Keratinocyte (primary cell): ENCODE measurements at regions not wholly inside any gene's neighbourhood (a gene's known extent, or its start where the extent isn't known, plus 50 kb on each side); places are given as distances from the start of the nearest gene placed in this dataset.

ENCODE experiments used
- DNase-seq: peaks from one replicate; pipeline ENCODE4 v3.0.0-alpha.2; 2011; ENCODE audit warnings: low read depth, missing footprints, low spot score
- FAIRE-seq: peaks from 2 replicates; lab custom pipeline; 2011; peaks lifted over from hg19 to GRCh38; lab: Jason Lieb, UNC
- H2AFZ ChIP-seq: 2 replicates; pipeline ENCODE4 v1.6.0; 2012; ENCODE audit warnings: low read length, control low read depth, inconsistent platforms; ENCODE audit not compliant: control insufficient read depth
- H3K27ac ChIP-seq: 2 replicates; pipeline ENCODE4 v1.5.1; 2011; ENCODE audit warnings: low read length; ENCODE audit not compliant: control insufficient read depth, insufficient read depth
- H3K27me3 ChIP-seq: 3 replicates; pipeline ENCODE4 v1.6.0; 2011; ENCODE audit warnings: low read length; ENCODE audit not compliant: control insufficient read depth, insufficient read depth; ENCODE audit errors: extremely low read depth
- H3K36me3 ChIP-seq, 2 experiments: 2 replicates in 1 of 2; 3 replicates in 1 of 2; pipeline ENCODE4 v1.5.1; 2011; ENCODE audit warnings: low read length in 2 of 2, mild to moderate bottlenecking in 1 of 2; ENCODE audit not compliant: control insufficient read depth in 2 of 2, insufficient read depth in 2 of 2; ENCODE audit errors: extremely low read depth in 1 of 2
- H3K4me1 ChIP-seq: 3 replicates; pipeline ENCODE4 v1.5.1; 2011; ENCODE audit warnings: low read length; ENCODE audit not compliant: control insufficient read depth, insufficient read depth; ENCODE audit errors: extremely low read depth
- H3K4me2 ChIP-seq: 3 replicates; pipeline ENCODE4 v1.6.0; 2011; ENCODE audit warnings: low read depth, low read length; ENCODE audit not compliant: control insufficient read depth, insufficient read depth; ENCODE audit errors: extremely low read depth
- H3K4me3 ChIP-seq, 3 experiments: fragments of 200-600 bp in 1 of 3; sonication (generic) in 1 of 3; 2 replicates in 2 of 3; 3 replicates in 1 of 3; pipeline ENCODE4 v1.5.1; 2011 to 2016; ENCODE audit warnings: low read length in 3 of 3, mild to moderate bottlenecking in 3 of 3, control low read depth in 2 of 3, inconsistent platforms in 1 of 3, low read depth in 1 of 3, mixed read lengths in 1 of 3, mixed run types in 1 of 3, moderate library complexity in 1 of 3; ENCODE audit not compliant: control insufficient read depth in 2 of 3, insufficient read depth in 2 of 3; ENCODE audit errors: extremely low read depth in 1 of 3
- H3K79me2 ChIP-seq: 2 replicates; pipeline ENCODE4 v1.6.0; 2012; ENCODE audit warnings: low read length; ENCODE audit not compliant: control insufficient read depth, insufficient read depth
- H3K9ac ChIP-seq: 3 replicates; pipeline ENCODE4 v1.6.0; 2011; ENCODE audit warnings: low read length; ENCODE audit not compliant: control insufficient read depth, insufficient read depth; ENCODE audit errors: extremely low read depth
- H3K9me1 ChIP-seq: 3 replicates; pipeline ENCODE4 v1.6.0; 2011; ENCODE audit warnings: low read length; ENCODE audit not compliant: control insufficient read depth, insufficient read depth; ENCODE audit errors: extremely low read depth
- H3K9me3 ChIP-seq: 2 replicates; pipeline ENCODE4 v1.5.1; 2012; ENCODE audit warnings: low read depth, low read length; ENCODE audit not compliant: control insufficient read depth
- H4K20me1 ChIP-seq: 3 replicates; pipeline ENCODE4 v1.6.0; 2011; ENCODE audit warnings: low read length; ENCODE audit not compliant: control insufficient read depth, insufficient read depth; ENCODE audit errors: extremely low read depth
- EZH2 ChIP-seq: IDR thresholded peaks from one replicate; pipeline ENCODE4 v1.6.1; 2012; ENCODE audit warnings: inconsistent platforms, mild to moderate bottlenecking, low read length, moderate library complexity
- dilution Hi-C: fragments of 300-500 bp; cut with MboI; formaldehyde crosslinking; loops from one replicate; pipeline ENCODE4 v1.7.0; 2020; ENCODE audit warnings: low sequenced_read_pairs; ENCODE audit not compliant: extremely low pct_ligation_motif_present
- TF ChIP-seq, protein P1 (sequence below), 3 experiments: IDR thresholded peaks in 1 of 3; conservative IDR thresholded peaks in 1 of 3; optimal IDR thresholded peaks in 1 of 3; 2 replicates in 2 of 3; 3 replicates in 1 of 3; pipeline versions ENCODE3 to v1.5.1; 2011; ENCODE audit warnings: low read length in 3 of 3, mild to moderate bottlenecking in 3 of 3, moderate library complexity in 2 of 3, control low read depth in 1 of 3, inconsistent platforms in 1 of 3; ENCODE audit not compliant: insufficient read depth in 2 of 3; ENCODE audit errors: extremely low read depth in 1 of 3

- Histone ChIP-seq H3K27me3 (no peaks in the 10 kb centered on the region), H3K9me1 (no peaks in the 10 kb centered on the region), H3K4me3 (no peak overlapping the region), H3K4me1 (no peaks in the 10 kb centered on the region), H3K4me2 (no peak overlapping the region), H3K36me3 (no peaks in the 10 kb centered on the region), H3K27ac (no peak overlapping the region), H3K79me2 (no peaks in the 10 kb centered on the region), H2AFZ (no peak overlapping the region), H3K9ac (no peak overlapping the region), H4K20me1 (no peaks in the 10 kb centered on the region), H3K9me3 (no peaks in the 10 kb centered on the region)
- TF ChIP-seq EZH2: no peak
- TF ChIP-seq, protein P1, sequence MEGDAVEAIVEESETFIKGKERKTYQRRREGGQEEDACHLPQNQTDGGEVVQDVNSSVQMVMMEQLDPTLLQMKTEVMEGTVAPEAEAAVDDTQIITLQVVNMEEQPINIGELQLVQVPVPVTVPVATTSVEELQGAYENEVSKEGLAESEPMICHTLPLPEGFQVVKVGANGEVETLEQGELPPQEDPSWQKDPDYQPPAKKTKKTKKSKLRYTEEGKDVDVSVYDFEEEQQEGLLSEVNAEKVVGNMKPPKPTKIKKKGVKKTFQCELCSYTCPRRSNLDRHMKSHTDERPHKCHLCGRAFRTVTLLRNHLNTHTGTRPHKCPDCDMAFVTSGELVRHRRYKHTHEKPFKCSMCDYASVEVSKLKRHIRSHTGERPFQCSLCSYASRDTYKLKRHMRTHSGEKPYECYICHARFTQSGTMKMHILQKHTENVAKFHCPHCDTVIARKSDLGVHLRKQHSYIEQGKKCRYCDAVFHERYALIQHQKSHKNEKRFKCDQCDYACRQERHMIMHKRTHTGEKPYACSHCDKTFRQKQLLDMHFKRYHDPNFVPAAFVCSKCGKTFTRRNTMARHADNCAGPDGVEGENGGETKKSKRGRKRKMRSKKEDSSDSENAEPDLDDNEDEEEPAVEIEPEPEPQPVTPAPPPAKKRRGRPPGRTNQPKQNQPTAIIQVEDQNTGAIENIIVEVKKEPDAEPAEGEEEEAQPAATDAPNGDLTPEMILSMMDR (optimal IDR thresholded peaks at IDR 0.05 in 1 of 3, IDR thresholded peaks at IDR 0.05 in 1 of 3, conservative IDR thresholded peaks at IDR 0.05 in 1 of 3; ENCODE audit: extremely low read depth in 1 of 3, insufficient read depth in 2 of 3, low read length in 3 of 3): no peak
- FAIRE-seq (no peak), DNase-seq (no peak)
- dilution Hi-C loops: no loop called here
Measured at GRCh38 chr3:55409806-55410205, 77.3 kb downstream of the WNT5A start.

GRCh38 chr3:55408193-55408826, 78.8 kb downstream of the WNT5A start:
- Histone ChIP-seq H3K9me1 (no peaks in the 10 kb centered on the region), H3K27me3 (no peaks in the 10 kb centered on the region), H3K36me3 (no peaks in the 10 kb centered on the region), H3K4me3 (no peak overlapping the region), H3K27ac (no peak overlapping the region), H2AFZ (no peak overlapping the region), H3K4me1 (no peaks in the 10 kb centered on the region), H3K79me2 (no peaks in the 10 kb centered on the region), H3K9me3 (no peaks in the 10 kb centered on the region), H3K4me2 (no peak overlapping the region), H4K20me1 (no peaks in the 10 kb centered on the region), H3K9ac (no peak overlapping the region)
- DNase-seq: no peak
- dilution Hi-C loops: no loop called here
- TF ChIP-seq, protein P1 (optimal IDR thresholded peaks at IDR 0.05 in 1 of 3, IDR thresholded peaks at IDR 0.05 in 1 of 3, conservative IDR thresholded peaks at IDR 0.05 in 1 of 3; ENCODE audit: extremely low read depth in 1 of 3, insufficient read depth in 2 of 3, low read length in 3 of 3): no peak
- no peak for TF ChIP-seq EZH2
- no peak for FAIRE-seq
